ENCODE measurements at regions not wholly inside any gene's neighbourhood (a gene's known extent, or its start where the extent isn't known, plus 50 kb on each side); places are given as distances from the start of the nearest gene placed in this dataset.
"Not testable (repeated sequence)": the region's sequence is repeated elsewhere in the genome, so short reads cannot be mapped to it uniquely, and the experiment has no call there.

GRCh38 chr2:51903728-51904127 is 871.8 kb upstream of the NRXN1 start:
- no peak for DNase-seq (ENCODE audit: low read depth, low spot score)

GRCh38 chr2:51899643-51900042 is 867.7 kb upstream of the NRXN1 start:
- DNase-seq (ENCODE audit: low read depth, low spot score) = no peak

GRCh38 chr2:51894584-51894983 is 862.7 kb upstream of the NRXN1 start:
- not testable (repeated sequence) for DNase-seq (ENCODE audit: low read depth, low spot score)

- no peak for DNase-seq (ENCODE audit: low read depth, low spot score)
Measured at GRCh38 chr2:51888120-51888519, 856.2 kb upstream of the NRXN1 start.

GRCh38 chr2:51881673-51882072 is 849.7 kb upstream of the NRXN1 start:
- DNase-seq (ENCODE audit: low read depth, low spot score) = no peak

GRCh38 chr2:51880153-51880552 is 848.2 kb upstream of the NRXN1 start:
- no peak for DNase-seq (ENCODE audit: low read depth, low spot score)

- DNase-seq (ENCODE audit: low read depth, low spot score) = no peak
Measured at GRCh38 chr2:51866361-51866760, 834.4 kb upstream of the NRXN1 start.

GRCh38 chr2:51859260-51859659 is 827.3 kb upstream of the NRXN1 start:
- DNase-seq (ENCODE audit: low read depth, low spot score) = no peak

- no peak for DNase-seq (ENCODE audit: low read depth, low spot score)
Measured at GRCh38 chr2:51855683-51856082, 823.8 kb upstream of the NRXN1 start.

- DNase-seq (ENCODE audit: low read depth, low spot score) = no peak
Measured at GRCh38 chr2:51846796-51847195, 814.9 kb upstream of the NRXN1 start.

GRCh38 chr2:51846018-51846417 is 814.1 kb upstream of the NRXN1 start:
- DNase-seq (ENCODE audit: low read depth, low spot score) = no peak

GRCh38 chr2:51844596-51844995 is 812.7 kb upstream of the NRXN1 start:
- no peak for DNase-seq (ENCODE audit: low read depth, low spot score)

GRCh38 chr2:51829477-51829876 is 797.5 kb upstream of the NRXN1 start:
- no peak for DNase-seq (ENCODE audit: low read depth, low spot score)

- no peak for DNase-seq (ENCODE audit: low read depth, low spot score)
Measured at GRCh38 chr2:51825823-51826222, 793.9 kb upstream of the NRXN1 start.

GRCh38 chr2:51813247-51813646 is 781.3 kb upstream of the NRXN1 start:
- DNase-seq (ENCODE audit: low read depth, low spot score) = no peak

GRCh38 chr2:51812138-51812866 is 780.4 kb upstream of the NRXN1 start:
- no peak for DNase-seq (ENCODE audit: low read depth, low spot score)

- no peak for DNase-seq (ENCODE audit: low read depth, low spot score)
Measured at GRCh38 chr2:51810197-51810596, 778.3 kb upstream of the NRXN1 start.

GRCh38 chr2:51807229-51807628 is 775.3 kb upstream of the NRXN1 start:
- DNase-seq (ENCODE audit: low read depth, low spot score) = no peak

- no peak for DNase-seq (ENCODE audit: low read depth, low spot score)
Measured at GRCh38 chr2:51795248-51795888, 763.4 kb upstream of the NRXN1 start.

- DNase-seq (ENCODE audit: low read depth, low spot score) = no peak
Measured at GRCh38 chr2:51791496-51791895, 759.6 kb upstream of the NRXN1 start.

- no peak for DNase-seq (ENCODE audit: low read depth, low spot score)
Measured at GRCh38 chr2:51790854-51791253, 758.9 kb upstream of the NRXN1 start.

- DNase-seq (ENCODE audit: low read depth, low spot score) = no peak
Measured at GRCh38 chr2:51789918-51790317, 758.0 kb upstream of the NRXN1 start.
